Gastrocnemius medialis (tissue), 4 donors: ENCODE measurements at regions not wholly inside any gene's neighbourhood (a gene's known extent, or its start where the extent isn't known, plus 50 kb on each side); places are given as distances from the start of the nearest gene placed in this dataset.

ENCODE experiments used
- ATAC-seq, 2 donors: fragments of 150-250 bp; one replicate each; pipeline ENCODE4 v1.9.1; 2016
- DNase-seq, 2 donors: peaks; one replicate each; pipeline ENCODE4 v3.0.0-alpha.2; 2019
- H3K27ac ChIP-seq, 4 donors: fragments of 200-600 bp; sonication (generic); 1 replicate in 1 of 4; 2 replicates in 3 of 4; pipeline ENCODE4 v1.5.1; 2016 to 2018; ENCODE audit warnings: mild to moderate bottlenecking in 2 of 4, moderate library complexity in 1 of 4
- H3K27me3 ChIP-seq, 3 donors: fragments of 200-600 bp; sonication (generic) in 2 of 3; 1 replicate in 1 of 3; 2 replicates in 2 of 3; pipeline versions ENCODE4 v1.5.1 to v1.6.0; 2016 to 2019; ENCODE audit warnings: mild to moderate bottlenecking in 1 of 3, moderate library complexity in 1 of 3
- H3K36me3 ChIP-seq, 2 donors: fragments of 200-600 bp; sonication (generic) in 1 of 2; one replicate each; pipeline ENCODE4 v1.5.1; 2017 to 2018
- H3K4me1 ChIP-seq, 2 donors: fragments of 200-600 bp; sonication (generic) in 1 of 2; one replicate each; pipeline ENCODE4 v1.5.1; 2016 to 2017; ENCODE audit warnings: mild to moderate bottlenecking in 2 of 2
- H3K4me3 ChIP-seq, 4 donors: fragments of 200-600 bp; sonication (generic) in 3 of 4; 1 replicate in 1 of 4; 2 replicates in 3 of 4; pipeline ENCODE4 v1.5.1; 2016 to 2019; ENCODE audit warnings: mild to moderate bottlenecking in 2 of 4
- H3K9me3 ChIP-seq, 3 donors: fragments of 200-600 bp; sonication (generic) in 2 of 3; 1 replicate in 1 of 3; 2 replicates in 2 of 3; pipeline ENCODE4 v1.5.1; 2016 to 2019
- CTCF ChIP-seq, 5 experiments: fragments of 450-650 bp in 3 of 5; fragments of 200-600 bp in 2 of 5; sonication (generic) in 2 of 5; IDR thresholded peaks in 4 of 5; conservative IDR thresholded peaks in 1 of 5; 1 replicate in 4 of 5; 2 replicates in 1 of 5; pipeline ENCODE4 v1.5.1; 2016 to 2019; ENCODE audit warnings: antibody characterized with exemption in 5 of 5, mild to moderate bottlenecking in 3 of 5, moderate library complexity in 3 of 5
- POLR2A ChIP-seq, 2 donors: fragments of 450-650 bp; IDR thresholded peaks; one replicate each; pipeline ENCODE4 v1.6.1; 2017; ENCODE audit warnings: antibody characterized with exemption in 2 of 2, mild to moderate bottlenecking in 2 of 2, moderate library complexity in 2 of 2
- in situ Hi-C, 4 donors: fragments of 200-750 bp; cut with MboI; loops; one replicate each; pipeline versions ENCODE4 v1.15.0 to v1.8.0; 2017; ENCODE audit warnings: low sequenced_read_pairs in 4 of 4
- intact Hi-C: fragments of 100-400 bp; cut with DNase I; formaldehyde crosslinking; loops from one replicate; pipeline ENCODE4 v1.15.1; 2023; ENCODE audit warnings: low total_unique reads

- Histone ChIP-seq H3K27ac (no peak overlapping the region), H3K9me3 (no peaks in the 10 kb centered on the region), H3K36me3 (no peaks in the 10 kb centered on the region), H3K27me3 (no peaks in the 10 kb centered on the region), H3K4me1 (no peaks in the 10 kb centered on the region), H3K4me3 (no peak overlapping the region)
- TF ChIP-seq CTCF (IDR thresholded peaks at IDR 0.05 in 4 of 5, conservative IDR thresholded peaks at IDR 0.05 in 1 of 5) (no peak), POLR2A (IDR thresholded peaks at IDR 0.05) (no peak)
- in situ Hi-C loops: no loop called here
- ATAC-seq (no peak), DNase-seq (no peak)
- intact Hi-C loops: no loop called here
Observed at GRCh38 chr12:3980504-3981272, 107.5 kb upstream of the PARP11 start.

- DNase-seq (no peak), ATAC-seq (no peak)
- Histone ChIP-seq H3K4me3 (no peak overlapping the region), H3K4me1 (no peaks in the 10 kb centered on the region), H3K9me3 (no peaks in the 10 kb centered on the region), H3K27me3 (no peaks in the 10 kb centered on the region), H3K27ac (no peak overlapping the region), H3K36me3 (no peaks in the 10 kb centered on the region)
- in situ Hi-C loops (no loop called here), intact Hi-C loops (no loop called here)
- no peak for TF ChIP-seq CTCF (IDR thresholded peaks at IDR 0.05 in 4 of 5, conservative IDR thresholded peaks at IDR 0.05 in 1 of 5)
- TF ChIP-seq POLR2A (IDR thresholded peaks at IDR 0.05): no peak
Observed at GRCh38 chr12:3977621-3978020, 104.4 kb upstream of the PARP11 start.

GRCh38 chr12:3976351-3976938 is 103.2 kb upstream of the PARP11 start:
- in situ Hi-C loops (no loop called here), intact Hi-C loops (no loop called here)
- Histone ChIP-seq H3K27ac (no peak overlapping the region), H3K4me1 (no peaks in the 10 kb centered on the region), H3K27me3 (no peaks in the 10 kb centered on the region), H3K36me3 (no peaks in the 10 kb centered on the region), H3K9me3 (no peaks in the 10 kb centered on the region), H3K4me3 (no peak overlapping the region)
- TF ChIP-seq CTCF (IDR thresholded peaks at IDR 0.05 in 4 of 5, conservative IDR thresholded peaks at IDR 0.05 in 1 of 5) (no peak), POLR2A (IDR thresholded peaks at IDR 0.05) (no peak)
- no peak for ATAC-seq
- no peak for DNase-seq

GRCh38 chr12:3975652-3976051 is 102.5 kb upstream of the PARP11 start:
- intact Hi-C loops (no loop called here), in situ Hi-C loops (no loop called here)
- no peak overlapping the region for H3K27ac ChIP-seq
- H3K4me3 ChIP-seq: no peak overlapping the region
- no peaks in the 10 kb centered on the region for H3K4me1 ChIP-seq
- peaks cover 0 to 2% (median 0%) of the 10 kb centered on the region in 3 donors for H3K27me3 ChIP-seq
- ATAC-seq: no peak
- no peak for TF ChIP-seq CTCF (IDR thresholded peaks at IDR 0.05 in 4 of 5, conservative IDR thresholded peaks at IDR 0.05 in 1 of 5)
- TF ChIP-seq POLR2A (IDR thresholded peaks at IDR 0.05): no peak
- no peaks in the 10 kb centered on the region for H3K36me3 ChIP-seq
- DNase-seq: no peak
- H3K9me3 ChIP-seq: no peaks in the 10 kb centered on the region
